Lower leg skin (tissue), 4 donors: ENCODE measurements at regions not wholly inside any gene's neighbourhood (a gene's known extent, or its start where the extent isn't known, plus 50 kb on each side); places are given as distances from the start of the nearest gene placed in this dataset.

Source experiments
- DNase-seq, 2 donors: peaks; one replicate each; pipeline ENCODE4 v3.0.0-alpha.2; 2019; ENCODE audit warnings: low spot score in 2 of 2
- H3K4me3 ChIP-seq: fragments of 200-600 bp; sonication (generic); 2 replicates; pipeline ENCODE4 v1.5.1; 2017; ENCODE audit warnings: mild to moderate bottlenecking, low read depth; ENCODE audit not compliant: poor library complexity, severe bottlenecking
- POLR2A ChIP-seq, 2 donors: fragments of 450-650 bp; IDR thresholded peaks; one replicate each; pipeline ENCODE4 v1.6.1; 2016 to 2017; ENCODE audit warnings: antibody characterized with exemption in 2 of 2, mild to moderate bottlenecking in 1 of 2, moderate library complexity in 1 of 2
- WGBS, 2 donors: methylation state at CpG; one replicate each; pipeline ENCODE4 v1.1.5; 2018; 5-methylcytosine and 5-hydroxymethylcytosine counted together
- intact Hi-C: fragments of 100-400 bp; cut with DNase I; formaldehyde crosslinking; loops from one replicate; pipeline ENCODE4 v1.15.0; 2023; ENCODE audit warnings: low total_unique reads
- TF ChIP-seq, protein P1 (sequence below), 3 donors: fragments of 450-650 bp; IDR thresholded peaks; one replicate each; pipeline ENCODE4 v1.5.1; 2016; ENCODE audit warnings: antibody characterized with exemption in 3 of 3, mild to moderate bottlenecking in 3 of 3, moderate library complexity in 2 of 3

DNA sequence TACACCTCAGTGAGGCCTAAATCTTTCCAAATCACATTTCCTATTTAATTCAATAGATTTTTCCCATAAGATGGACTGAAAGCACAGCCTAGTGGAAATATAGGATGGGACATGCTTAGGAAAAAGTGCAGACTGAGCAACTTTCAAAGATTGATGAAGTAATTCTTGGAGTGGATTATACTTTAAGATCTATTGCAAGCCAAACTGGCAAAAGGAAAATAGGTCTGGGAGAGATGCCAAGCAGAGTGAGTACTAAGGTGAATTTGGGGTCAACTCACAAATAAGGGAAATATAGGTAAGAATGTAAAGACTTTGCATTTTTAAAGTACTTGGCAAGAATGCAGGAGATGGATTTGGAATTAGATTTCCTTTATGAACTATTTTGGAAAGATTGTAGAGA, 170.2 kb upstream of the FOXG1 start:
- TF ChIP-seq, protein P1, sequence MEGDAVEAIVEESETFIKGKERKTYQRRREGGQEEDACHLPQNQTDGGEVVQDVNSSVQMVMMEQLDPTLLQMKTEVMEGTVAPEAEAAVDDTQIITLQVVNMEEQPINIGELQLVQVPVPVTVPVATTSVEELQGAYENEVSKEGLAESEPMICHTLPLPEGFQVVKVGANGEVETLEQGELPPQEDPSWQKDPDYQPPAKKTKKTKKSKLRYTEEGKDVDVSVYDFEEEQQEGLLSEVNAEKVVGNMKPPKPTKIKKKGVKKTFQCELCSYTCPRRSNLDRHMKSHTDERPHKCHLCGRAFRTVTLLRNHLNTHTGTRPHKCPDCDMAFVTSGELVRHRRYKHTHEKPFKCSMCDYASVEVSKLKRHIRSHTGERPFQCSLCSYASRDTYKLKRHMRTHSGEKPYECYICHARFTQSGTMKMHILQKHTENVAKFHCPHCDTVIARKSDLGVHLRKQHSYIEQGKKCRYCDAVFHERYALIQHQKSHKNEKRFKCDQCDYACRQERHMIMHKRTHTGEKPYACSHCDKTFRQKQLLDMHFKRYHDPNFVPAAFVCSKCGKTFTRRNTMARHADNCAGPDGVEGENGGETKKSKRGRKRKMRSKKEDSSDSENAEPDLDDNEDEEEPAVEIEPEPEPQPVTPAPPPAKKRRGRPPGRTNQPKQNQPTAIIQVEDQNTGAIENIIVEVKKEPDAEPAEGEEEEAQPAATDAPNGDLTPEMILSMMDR (IDR thresholded peaks at IDR 0.05): no peak
- no peak for TF ChIP-seq POLR2A (IDR thresholded peaks at IDR 0.05)
- intact Hi-C loops: no loop called here
- no peak overlapping the region for H3K4me3 ChIP-seq
- DNase-seq: no peak

DNA sequence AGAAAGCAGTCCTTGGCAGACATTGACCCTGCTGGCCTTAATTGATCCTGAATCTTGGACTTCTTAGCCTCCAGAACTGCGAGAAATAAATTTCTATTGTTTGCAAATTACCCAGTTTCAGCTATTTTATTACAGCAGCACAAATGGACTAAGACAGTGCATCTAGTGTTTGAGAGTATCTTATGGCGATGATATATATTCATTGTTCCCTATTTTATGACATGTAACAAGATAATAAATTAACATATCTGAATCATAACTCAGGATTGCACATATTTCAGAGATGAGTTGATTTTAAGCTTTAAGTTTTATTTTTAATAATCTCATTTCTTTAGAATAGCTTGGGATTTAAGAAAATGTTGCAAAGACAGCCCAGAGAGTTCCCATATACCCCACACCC, 167.4 kb upstream of the FOXG1 start:
- no peak for DNase-seq
- no peak for TF ChIP-seq POLR2A (IDR thresholded peaks at IDR 0.05)
- TF ChIP-seq, protein P1 (IDR thresholded peaks at IDR 0.05): no peak
- H3K4me3 ChIP-seq: no peak overlapping the region
- 67 to 72% methylated on average over 2 of the region's 2 CpGs for WGBS, 2 donors
- intact Hi-C loops: no loop called here

DNA sequence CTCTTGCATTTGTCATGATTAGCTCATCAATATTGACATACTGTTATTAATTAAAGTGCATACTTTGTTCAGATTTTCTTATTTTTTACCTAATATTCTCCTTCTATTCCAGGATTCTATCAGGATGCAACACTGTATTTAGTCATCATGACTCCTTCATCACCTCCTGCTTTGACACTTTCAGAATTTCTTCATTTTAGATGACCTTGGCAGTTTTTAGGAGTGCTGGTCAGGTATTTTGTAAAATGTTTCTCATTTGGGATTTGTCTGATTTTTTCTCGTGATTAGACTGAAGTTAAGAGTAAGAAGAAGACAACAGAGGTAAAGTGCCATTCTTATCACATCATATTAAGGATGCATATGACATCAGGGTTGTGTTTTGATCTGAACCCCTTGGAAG, 167.0 kb upstream of the FOXG1 start:
- intact Hi-C loops: no loop called here
- H3K4me3 ChIP-seq: no peak overlapping the region
- no peak for TF ChIP-seq POLR2A (IDR thresholded peaks at IDR 0.05)
- TF ChIP-seq, protein P1 (IDR thresholded peaks at IDR 0.05): no peak
- 59 to 67% methylated on average over 1 of the region's 1 CpG for WGBS, 2 donors
- DNase-seq: no peak

DNA sequence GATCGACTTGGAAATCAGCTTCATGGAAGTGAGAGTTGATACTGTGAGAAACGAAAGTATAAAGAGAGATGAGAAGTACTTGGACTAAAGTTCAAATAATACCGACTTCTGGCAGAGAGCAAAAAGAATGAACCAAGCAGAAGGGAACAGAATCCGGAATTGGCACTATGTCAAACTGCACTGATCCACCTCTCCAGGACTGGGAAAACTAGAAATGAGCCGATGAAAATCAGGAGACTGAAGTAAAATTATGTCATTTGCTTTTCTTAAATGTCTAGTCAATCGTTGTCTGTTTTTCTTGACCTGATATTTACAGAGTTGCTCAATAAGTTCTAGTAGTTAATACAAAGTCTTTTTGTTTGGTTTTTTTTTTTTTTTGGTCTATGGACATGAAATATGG, 163.0 kb upstream of the FOXG1 start:
- no peak for DNase-seq
- no peak for TF ChIP-seq POLR2A (IDR thresholded peaks at IDR 0.05)
- TF ChIP-seq, protein P1 (IDR thresholded peaks at IDR 0.05): no peak
- intact Hi-C loops: no loop called here
- H3K4me3 ChIP-seq: no peak overlapping the region
- 46 to 52% methylated on average over 6 of the region's 6 CpGs for WGBS, 2 donors

DNA sequence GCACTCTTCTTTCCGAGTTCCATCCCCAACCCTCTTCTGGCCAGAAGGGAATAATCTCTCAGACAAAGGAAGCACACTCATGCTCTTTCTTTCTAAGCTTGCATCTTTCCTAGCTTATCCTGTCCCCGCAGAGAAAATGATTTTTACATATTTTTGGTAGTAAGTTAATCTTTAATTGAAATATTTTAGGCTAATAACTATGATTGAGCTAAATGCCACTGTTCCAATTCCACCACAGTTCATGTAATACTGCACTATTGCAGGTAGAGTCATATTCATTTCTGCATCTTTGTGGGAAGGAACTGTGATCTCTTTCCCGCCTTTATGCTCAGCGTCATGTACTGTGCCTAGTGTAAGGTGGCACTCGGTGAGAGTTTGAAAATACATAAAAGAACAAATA, 158.9 kb upstream of the FOXG1 start:
- no peak for TF ChIP-seq POLR2A (IDR thresholded peaks at IDR 0.05)
- TF ChIP-seq, protein P1 (IDR thresholded peaks at IDR 0.05): no peak
- intact Hi-C loops: no loop called here
- H3K4me3 ChIP-seq: no peak overlapping the region
- DNase-seq: no peak
- 79 to 82% methylated on average over 5 of the region's 5 CpGs for WGBS, 2 donors

DNA sequence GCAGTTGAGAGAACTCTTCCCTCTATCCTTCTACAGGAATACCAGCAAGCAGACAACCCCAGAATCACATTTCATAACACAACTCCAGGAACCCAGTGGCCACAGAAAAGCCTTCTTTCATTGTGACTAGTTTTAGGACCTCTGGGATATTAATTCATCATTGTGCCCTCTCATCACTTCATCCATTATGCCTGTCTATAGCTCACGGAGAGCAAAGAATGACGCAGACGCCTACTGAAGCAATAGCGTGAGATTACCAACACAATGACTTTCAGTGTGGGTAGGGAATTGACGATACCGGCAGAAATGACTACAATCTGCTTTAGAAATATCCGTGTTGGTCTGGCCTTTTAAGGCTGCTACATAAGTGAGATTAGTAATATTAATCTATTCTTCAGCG, 158.1 kb upstream of the FOXG1 start:
- 81 to 88% methylated on average over 8 of the region's 8 CpGs for WGBS, 2 donors
- no peak overlapping the region for H3K4me3 ChIP-seq
- no peak for DNase-seq
- TF ChIP-seq POLR2A (IDR thresholded peaks at IDR 0.05): no peak
- TF ChIP-seq, protein P1 (IDR thresholded peaks at IDR 0.05): no peak
- intact Hi-C loops: no loop called here
